ENCODE measurements at regions not wholly inside any gene's neighbourhood (a gene's known extent, or its start where the extent isn't known, plus 50 kb on each side); places are given as distances from the start of the nearest gene placed in this dataset.

- no peak for TF ChIP-seq CTCF (IDR thresholded peaks at IDR 0.05)
- TF ChIP-seq EZH2 (IDR thresholded peaks at IDR 0.05; ENCODE audit: borderline replicate concordance, insufficient read depth, low read depth, low read length, poor library complexity, severe bottlenecking) = no peak
Measured at GRCh38 chr6:154925130-154925529, 70.0 kb upstream of the TIAM2 start.
